UCSD-AML1 (cell line): ENCODE measurements at regions not wholly inside any gene's neighbourhood (a gene's known extent, or its start where the extent isn't known, plus 50 kb on each side); places are given as distances from the start of the nearest gene placed in this dataset.

Source experiments
- DNase-seq: peaks from one replicate; lab custom pipeline; 2025; ENCODE audit not compliant: unreplicated experiment; lab: John Stamatoyannopoulos, UW

DNA sequence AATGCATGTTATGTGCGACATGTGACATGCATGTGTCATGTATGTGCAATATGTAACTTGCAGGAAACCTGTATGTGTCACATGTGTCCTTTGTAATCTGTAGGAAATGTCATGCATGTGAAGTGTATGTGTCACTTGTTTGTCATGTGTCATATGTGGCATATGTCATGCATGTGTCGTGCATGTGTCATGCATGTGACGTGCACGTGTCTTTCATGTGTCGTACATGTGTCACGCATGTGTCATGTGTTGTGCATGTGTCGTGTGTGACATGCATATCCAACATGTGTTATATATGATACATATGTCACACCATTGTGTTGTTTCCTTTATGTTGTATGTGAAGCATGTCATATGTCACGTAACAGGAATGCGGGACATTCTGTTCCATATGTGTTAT, 2153.2 kb upstream of the PIK3C3 start:
- DNase-seq = no peak

DNA sequence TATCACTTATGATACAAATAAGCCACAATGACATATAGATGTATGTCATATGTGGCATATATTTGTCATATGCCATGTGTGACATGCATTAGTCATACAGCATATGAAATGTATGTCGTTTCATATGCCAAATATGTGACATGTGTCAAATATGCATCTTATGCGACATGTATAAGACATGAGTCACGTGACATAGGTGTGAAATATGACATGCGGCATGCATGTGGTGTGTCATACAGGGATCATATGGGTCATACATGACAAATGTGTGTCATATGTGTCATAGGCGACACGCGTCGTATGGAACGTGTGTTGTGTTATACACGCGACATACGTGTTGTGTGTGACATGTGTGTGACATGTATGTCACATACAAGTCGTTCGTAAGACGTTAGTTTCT, 2154.0 kb upstream of the PIK3C3 start:
- no peak for DNase-seq

DNA sequence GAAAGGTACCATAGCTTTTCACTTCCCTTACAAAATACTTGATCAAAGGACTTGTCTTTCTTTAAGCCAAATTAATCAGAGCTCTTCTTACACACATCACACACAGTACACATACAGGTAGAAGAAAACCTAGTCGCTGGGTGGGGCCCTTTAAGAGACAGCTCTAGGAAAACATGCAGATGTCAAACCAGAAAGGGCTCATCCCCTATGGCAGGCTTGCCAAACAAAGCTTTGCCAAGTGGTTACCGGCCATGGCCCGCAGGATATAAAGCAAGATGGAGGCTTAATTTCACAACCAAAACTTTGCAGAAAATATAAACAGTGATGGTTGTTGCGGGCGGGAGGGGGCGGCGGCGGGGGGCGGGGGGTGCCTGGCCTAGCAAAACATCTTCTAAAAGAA, 2156.0 kb upstream of the PIK3C3 start:
- DNase-seq = no peak

DNA sequence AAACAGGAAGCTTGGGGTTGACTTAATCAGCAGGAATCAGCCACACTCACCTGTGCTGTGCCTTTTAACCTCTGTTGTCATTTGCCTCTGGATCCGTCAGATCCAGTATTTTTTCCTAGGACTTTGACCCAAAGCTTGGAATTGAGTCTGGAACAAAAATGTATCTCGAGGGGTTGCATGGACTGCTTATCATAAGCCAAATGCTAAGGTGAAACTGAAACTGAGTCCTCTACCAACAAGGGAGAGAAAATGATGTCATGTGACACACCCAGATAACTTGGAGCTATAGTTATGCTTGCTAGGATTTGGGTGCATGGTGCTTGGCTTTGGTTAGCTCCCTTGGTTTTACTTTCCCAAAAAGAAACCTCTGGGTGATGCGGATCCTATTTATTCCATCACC, 2158.6 kb upstream of the PIK3C3 start:
- DNase-seq = no peak

DNA sequence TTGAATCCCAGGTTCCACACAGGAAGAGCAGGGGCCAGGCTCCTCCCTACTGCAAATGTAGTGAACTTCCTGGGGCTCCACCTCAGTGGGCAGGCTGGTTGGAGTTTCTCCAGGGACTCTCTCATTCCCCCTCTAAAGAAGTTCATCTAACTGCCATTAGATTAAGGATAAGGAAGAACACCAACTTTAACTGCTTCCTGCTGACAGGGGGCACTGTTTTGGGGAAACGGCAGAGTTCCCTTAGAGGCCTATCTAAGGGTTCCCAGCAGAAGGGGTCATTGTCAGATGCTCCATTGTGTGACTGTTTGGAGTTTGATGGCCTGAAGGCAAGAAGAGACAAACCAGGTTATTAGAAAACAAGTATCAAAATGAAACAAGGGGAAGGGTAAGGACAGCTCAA, 2159.7 kb upstream of the PIK3C3 start:
- no peak for DNase-seq

DNA sequence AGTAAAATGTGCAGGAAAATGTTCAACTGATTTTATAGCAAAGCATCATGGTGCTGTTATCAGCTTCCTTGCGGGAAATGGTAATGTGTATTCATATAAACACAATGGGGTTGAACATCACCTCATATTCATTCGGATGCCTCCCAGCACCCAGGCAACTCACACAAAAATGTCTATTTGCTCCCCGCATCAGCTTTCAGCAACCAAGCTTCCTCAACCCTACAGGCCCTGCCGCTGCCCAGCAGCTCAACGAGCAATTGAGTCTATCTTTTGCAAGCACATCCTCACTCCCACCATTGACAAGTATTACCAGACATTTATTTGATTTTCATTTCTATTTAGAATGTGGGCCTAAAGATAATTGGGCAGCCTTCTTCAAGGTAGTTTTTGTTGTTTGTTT, 2161.4 kb upstream of the PIK3C3 start:
- no peak for DNase-seq

DNA sequence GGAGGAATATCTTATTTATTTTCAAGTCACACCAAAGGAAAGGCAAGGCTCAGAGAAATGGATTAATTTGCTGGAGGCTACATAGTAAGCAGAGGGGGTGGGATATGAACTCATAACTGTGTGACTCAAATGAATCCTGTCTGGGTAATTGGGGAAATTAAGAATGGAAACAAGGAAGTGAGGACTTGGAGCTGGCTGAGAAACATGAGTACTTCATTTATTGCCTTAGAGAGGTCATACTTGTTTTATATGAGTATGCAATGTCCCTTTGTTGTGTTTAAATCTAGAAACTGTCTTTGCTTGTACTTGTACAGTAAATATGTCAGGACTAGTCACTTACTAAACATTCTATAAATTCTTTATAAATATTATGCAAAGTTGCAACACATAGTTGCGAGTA, 2166.7 kb upstream of the PIK3C3 start:
- DNase-seq = no peak

DNA sequence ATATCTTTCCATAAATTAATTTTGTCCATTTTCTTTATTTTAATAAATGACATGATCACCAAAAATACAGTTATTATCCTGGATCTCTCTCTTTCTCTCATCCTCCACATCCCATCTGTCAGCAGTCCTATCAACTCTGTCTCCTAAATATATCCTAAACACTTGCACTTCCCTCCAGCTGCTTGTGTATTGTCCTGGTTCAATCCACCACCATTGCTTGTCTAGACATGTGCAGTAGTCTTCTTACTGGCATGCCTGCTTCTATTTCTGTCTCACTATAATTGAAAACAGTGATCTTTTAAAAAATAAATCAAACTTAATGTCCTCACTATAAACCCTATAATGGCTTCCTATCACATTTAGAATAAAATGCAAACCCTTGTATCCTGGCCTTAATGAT, 2168.6 kb upstream of the PIK3C3 start:
- DNase-seq = no peak

DNA sequence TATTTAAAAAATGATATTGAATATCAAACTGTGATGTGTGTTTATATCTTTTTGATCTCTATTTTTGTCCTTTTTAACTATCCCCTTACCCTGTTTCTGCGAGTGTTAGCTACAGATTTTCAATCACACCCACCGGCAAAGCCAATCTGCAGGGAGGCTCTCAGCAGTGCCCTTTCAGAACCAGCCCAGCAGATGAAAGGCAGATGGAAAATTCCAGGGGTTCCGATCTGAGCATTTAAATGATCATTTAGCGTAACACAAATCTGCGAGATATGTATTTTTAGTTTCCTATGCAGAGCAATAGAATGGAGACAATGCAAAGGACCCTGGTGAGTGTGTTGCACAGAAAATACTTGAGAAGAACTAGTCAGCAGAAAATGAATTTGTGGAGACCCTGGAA, 2170.5 kb upstream of the PIK3C3 start:
- no peak for DNase-seq

DNA sequence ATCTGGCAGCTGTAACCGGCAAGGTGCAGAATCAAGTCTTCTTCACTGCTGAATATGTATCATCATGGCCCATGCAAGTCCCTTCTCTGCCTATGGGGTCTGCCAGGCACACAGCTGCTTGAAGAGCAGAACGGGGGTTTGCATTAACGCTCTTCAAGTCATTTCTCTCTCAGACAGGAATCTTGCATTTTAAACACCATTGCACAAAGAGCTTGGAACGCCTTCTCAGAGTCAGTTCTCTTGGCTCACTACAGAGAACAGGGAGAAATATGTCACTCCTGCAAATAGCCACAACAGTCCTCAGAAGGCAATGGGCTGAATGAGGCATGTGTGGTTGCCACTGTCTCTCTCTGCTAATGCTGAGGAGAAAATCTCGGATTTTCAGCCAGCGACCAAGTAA, 2173.5 kb upstream of the PIK3C3 start:
- no peak for DNase-seq

DNA sequence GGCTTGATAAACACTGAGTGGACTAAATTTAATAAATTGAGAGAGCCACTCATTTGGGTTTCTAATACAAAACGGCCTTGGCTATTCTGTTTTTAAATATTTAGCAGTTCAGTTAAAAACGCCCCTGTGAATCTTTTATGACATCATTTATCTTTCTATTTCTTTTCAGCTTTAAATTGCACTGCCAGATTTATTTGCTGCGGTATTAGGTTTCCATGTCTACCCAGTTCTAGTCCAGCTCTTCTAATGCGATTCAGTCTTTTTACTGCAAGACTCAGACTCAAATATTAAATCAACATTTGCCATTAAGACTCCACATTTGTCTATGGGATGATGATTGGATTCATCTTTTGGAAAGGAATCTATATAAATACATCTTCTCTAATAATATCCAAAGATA, 2174.3 kb upstream of the PIK3C3 start:
- no peak for DNase-seq

DNA sequence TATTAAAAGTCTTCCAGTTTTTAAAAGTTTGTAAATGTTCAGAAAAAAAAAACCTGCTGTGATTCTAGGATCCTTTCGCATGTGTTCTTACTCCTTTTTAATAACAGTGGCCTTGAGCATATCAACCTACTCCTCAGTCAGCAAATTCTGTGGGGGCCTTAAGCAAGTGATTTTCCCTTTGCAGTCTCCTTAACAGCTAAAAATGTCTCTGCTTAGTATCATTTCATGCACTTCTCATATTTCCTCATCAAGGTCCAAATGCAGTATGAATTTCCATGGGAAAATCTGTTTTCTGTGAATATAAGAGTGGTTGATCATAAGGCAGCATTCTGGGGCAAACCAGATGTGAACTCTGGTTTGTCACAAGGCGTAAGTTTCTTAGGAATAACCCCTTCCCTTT, 2175.1 kb upstream of the PIK3C3 start:
- no peak for DNase-seq

DNA sequence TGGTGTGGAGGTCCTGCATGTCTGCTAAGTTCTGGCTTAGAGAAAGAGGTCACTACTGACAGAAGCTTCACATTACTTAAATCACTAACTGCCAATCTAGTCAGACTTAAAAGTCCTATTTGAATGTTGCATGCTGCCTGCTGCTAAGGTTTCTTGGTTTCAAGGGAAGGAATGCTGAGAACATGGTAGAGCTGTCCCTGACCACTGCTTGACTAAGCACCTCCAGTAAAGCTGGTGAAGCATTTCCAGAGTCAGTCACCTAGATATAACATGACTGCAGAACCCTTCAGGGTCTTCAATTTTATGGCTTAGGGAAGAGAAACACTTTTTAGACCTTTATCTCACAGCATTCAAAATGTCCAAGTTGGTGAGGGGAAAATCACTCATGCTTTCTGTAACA, 2178.3 kb upstream of the PIK3C3 start:
- DNase-seq = no peak

DNA sequence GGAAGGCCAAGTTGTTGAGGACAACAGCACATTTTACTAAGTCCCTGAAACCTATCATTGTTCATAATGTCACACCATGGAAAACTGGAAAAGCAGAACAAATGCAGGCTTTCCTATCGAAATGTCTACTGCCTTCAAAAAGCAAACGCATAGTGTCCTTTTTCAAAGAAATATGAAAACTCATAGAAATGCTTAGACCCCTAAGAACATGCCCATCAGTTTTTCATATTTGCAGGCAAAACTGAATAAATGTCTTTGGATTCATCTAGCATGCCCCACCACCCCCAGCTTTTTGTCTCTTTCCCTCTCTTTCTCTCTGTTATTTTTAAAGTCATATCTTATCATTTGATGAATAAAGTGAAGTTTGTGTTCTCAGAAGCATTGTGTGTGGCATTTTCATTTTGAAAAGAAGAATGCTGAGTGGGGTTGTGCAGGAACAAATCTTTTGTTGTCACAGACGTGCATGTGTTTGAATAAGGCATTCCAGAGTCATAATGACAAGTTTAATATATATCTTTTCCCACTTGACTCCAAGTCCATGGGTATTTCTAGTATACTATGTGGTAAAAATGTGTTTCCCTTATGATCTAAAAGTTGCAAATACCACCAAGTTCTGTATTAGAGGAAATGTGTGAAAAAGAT, 2180.0 kb upstream of the PIK3C3 start:
- DNase-seq = no peak

DNA sequence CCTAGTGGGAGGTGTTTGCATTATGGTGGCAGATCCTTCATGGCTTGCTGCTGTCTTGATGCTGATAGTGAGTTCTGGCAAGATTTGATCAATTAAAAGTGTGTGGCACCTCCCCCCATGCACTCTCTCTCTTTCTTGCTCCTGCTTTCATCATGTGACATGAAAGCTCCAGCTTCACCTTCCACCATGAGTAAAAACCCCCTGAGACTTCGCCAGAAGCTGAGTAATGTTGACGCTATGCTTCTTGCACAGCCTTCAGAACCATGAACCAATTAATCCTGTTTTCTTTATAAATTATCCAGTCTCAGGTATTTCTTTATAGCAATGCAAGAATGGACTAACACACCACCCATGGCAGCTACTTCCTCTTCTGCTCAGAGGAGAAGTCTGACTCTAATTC, 2181.4 kb upstream of the PIK3C3 start:
- no peak for DNase-seq

DNA sequence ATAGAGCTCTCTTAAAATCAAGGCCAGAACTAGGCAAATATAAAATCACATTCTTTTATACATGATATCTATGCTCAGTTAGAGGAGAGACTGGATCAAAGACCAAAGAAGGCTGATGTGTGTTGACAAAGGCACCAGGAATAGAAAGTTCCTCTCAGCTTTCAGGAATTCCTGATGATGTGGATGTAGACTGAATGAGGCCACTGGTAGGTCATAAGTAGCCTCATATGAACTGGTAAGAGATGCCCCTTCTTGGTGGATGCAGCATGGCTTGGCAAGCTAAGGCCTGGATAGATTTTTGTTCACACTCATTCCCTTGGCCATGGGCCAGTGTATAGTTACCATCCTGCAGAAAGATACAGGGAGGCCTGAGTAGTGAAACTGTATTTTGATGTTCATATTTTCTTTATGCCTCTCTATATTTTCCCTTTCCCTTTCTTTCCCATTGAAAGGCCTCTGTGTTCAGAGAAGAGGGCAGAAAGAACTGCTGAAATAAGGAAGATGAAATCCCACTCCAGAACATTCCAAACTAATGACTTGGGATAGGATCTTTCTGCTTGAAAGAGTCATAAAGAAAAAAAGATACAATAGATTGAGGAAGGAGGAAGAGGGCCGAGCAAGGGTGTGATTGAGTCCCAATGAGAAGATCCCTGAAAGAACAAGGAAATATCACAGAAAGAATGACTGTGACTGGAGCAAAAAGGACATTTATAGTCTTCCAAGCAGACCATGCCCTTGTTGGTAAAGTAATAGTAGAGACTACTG, 2182.7 kb upstream of the PIK3C3 start:
- DNase-seq = no peak

DNA sequence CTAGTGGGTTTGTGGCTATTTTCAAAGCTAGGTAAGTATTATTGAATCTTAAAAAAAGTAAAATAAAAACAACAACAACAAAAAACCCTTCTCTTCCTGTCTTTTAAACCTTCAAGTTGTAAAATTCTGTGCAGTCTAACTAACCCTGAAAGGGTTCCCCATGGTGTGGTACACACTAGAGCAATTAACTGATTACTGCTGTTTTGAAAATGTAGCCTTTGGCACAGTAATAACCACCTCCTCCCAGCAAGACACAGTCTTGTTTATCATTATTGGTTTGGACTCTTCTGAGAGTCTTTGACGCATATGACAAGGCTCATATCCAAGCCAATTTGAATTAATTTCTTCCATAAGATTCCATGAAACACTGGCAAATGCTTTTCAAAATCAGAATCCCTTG, 2184.6 kb upstream of the PIK3C3 start:
- no peak for DNase-seq

DNA sequence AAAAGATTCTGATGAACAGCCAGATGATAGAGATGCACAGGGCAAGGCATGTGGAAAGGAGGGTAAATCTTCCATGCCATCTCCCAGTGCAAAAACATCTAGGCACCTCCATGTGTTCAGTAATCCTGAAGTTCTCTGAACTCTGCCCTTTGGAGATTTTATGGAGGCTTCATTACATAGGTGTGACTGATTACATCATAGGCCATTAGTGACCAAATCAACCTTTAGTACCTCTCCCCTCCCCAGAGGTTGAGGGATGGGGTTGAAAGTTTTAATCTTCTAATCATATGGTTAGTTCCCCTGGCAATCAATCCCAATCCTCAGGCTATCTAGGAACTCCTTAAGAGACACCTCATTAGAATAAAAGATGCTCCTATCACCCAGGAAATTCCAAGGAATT, 2190.2 kb upstream of the PIK3C3 start:
- no peak for DNase-seq

DNA sequence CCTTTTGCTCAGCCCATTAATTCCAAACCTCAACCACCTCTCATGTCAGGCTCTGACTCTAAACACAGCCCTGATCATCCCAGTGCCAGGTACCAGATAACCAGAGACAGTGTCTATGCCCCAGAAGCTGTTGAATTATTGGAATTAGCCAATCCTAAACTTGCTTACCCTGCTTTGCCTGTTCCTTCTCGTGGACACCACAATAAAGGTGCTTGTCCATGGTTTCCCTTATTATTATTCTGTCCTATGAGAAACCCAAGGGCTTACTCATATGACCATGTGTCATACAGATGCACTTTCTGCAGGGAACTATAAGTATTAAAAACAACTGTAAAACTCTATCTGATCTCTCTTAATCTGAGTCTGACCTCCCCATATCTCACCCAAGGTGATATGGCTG, 2193.8 kb upstream of the PIK3C3 start:
- DNase-seq = no peak

DNA sequence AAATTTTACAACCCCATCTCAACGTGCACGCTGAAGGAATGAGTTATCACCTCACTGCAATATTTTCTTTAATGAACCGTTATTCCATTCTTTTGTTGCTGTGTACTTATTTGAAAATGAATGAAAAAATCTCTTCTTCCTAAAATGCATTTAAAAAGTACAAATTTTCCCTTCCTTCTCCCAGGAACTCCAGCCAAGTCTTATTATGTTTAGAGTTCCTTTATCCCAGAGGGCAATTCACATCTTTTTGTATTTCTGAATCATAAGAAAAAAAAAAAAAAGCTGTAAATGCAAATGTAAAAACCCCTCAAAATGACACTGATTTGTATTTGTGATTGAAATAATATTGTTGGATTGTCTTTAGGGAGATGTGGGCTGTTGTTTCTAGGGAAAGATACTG, 2194.3 kb upstream of the CELF4 start:
- no peak for DNase-seq

DNA sequence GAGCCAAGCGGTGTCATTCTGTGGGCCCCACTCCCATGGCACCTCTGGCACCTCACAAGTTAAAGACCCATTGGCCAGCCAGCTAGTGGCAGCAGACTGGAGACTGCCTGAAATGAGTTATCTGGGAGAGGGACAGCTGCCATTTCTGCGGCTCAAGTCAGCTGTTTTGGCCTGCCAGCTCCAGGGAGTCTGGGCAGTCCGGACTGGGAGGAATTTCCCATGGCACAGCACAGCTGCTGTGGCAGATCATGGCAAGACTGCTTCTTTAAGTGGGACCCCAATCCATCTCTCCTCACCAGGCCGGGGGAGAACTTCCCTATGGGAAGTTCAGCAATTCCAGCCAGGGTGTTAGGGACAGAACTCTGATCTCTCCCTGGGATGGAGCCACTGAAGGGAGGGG, 2187.6 kb upstream of the CELF4 start:
- DNase-seq = no peak

DNA sequence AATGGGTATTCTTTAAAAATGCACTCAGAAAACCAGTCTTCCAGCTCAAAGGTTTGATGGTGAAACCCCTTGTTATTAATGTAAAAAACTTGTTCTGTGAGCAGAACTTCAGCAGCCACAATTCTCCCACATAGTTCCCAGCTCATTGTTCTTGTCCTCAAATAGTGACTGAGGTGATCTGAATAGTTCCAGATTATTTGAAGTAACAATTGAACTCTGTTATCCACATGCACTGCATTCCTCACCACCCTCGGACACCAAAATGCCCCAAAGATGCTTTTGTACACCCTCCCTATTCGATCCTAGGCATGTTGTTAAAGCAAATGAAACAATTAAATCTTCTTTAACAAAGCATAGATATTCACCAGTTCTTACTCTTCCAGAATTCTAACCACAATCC, 2186.8 kb upstream of the CELF4 start:
- no peak for DNase-seq

DNA sequence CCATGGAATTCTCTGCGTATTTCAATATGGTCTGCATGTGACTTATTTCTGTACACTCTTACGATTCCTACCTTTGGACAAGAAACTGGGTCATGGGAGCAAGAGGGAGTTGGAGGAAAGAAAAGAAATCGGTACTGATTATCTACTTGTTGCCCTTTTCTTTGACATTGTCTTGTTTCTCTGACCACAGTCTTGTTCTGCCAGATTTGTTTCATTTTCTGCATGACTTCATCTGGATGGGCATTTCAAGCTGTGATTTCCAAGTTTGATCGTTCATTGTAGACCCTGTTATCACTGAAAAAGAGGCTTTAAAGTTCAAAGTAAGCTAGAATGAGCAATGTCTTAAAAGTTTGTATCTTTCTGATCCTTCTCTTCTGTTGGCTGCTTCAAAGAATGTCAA, 2186.3 kb upstream of the CELF4 start:
- DNase-seq = no peak
